Activated gamma-delta T cell treated with anti-CD3 and anti-CD28 coated beads, Interleukin-2, amount 50 U/mL, for 16 hours (primary cell): ENCODE measurements at regions not wholly inside any gene's neighbourhood (a gene's known extent, or its start where the extent isn't known, plus 50 kb on each side); places are given as distances from the start of the nearest gene placed in this dataset.

Experiments used
- DNase-seq: peaks from one replicate; pipeline ENCODE4 v3.0.0-alpha.2; 2020; ENCODE audit warnings: low read depth

DNA sequence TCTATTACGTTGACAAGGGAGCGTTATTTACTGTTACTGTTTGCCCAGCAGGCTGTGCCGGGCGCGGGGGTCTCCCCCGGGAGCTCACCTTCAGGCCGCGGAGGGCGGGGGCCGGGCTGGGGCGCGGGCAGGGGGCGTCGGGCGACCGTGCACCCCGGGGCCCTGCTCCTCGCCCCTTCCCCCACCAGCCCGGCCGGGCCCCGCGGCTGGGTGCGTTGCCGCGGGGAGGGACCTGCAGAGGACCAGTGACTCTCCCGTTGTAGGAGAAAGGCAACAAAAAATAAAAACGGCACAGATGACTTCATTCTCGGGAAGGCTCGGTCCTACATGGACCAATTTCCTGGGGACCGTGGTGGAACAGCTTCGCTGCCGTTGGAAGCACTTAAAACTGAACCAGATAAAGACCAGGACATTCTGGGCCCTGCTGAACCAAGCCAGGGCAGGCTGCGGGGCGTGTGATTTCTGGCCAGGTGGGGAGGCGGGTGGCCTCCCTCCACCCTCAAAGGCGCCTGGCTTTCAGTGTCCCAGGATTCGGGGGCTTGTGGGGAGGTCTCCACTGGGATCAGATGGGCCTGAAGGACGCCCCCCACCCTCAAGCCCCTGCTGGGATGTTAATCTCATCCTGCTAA is 57.4 kb downstream of the IGLL1 start:
- no peak for DNase-seq

DNA sequence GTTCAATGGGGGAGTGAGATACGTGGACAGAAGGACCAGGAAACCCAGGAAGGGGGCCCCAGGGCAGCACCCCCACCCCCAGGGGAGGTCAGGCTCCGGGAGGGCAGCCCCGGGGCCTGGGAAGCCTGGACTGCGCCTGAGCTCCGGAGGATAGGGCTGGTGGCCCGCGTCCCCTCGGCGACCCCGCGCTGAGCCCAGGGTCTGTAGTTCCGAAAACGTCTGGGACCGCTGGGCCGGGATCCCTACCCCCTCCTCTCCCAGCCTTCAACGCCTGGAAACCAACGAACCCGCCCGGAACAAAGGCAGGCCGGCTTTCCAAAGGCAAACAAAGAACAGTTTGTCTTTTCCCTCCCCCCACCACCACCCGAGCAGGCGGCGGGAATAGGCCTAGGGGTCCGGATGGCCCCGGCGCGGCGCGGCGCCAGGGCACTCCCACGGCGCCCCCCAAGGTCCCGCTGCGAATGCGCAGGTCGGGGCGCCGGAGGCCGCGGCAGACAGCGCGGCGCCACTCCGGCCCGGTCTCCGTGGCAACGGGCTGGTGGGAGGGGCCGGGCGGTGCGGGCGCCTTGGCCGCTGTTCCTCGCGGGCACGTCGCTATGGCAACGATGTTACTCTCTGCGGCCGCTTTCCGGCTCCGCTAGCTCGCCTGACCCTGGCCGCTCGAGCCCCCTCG is 58.5 kb downstream of the IGLL1 start:
- DNase-seq, result peak; percentile 45

DNA sequence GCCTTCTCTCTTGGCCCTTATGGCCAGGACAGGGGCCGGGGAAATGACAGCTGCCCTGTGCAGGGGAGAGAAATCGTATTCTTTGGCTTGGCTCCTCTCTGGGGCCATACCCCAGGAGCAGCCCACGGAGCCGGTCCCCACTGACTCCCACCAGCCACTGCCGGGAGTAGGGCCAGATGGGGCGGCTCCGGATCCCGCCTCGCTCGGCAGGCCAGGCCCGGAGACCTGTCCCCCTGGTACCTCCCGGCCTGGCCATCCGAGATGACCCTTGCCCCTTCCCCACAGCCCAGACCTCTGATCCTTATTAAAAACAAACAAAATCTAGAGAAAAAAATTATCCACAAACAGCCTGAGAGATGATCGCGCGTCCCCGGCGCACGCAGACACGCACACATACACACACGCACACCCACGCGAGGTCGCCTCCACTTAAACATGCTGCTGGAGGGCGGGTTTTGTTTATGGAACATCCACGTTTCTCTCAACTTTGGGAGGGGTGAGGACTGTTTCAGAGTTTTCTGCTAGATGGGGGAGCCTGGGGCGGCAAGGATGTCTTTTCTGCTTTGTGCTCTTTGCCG is 59.1 kb downstream of the IGLL1 start:
- no peak for DNase-seq

DNA sequence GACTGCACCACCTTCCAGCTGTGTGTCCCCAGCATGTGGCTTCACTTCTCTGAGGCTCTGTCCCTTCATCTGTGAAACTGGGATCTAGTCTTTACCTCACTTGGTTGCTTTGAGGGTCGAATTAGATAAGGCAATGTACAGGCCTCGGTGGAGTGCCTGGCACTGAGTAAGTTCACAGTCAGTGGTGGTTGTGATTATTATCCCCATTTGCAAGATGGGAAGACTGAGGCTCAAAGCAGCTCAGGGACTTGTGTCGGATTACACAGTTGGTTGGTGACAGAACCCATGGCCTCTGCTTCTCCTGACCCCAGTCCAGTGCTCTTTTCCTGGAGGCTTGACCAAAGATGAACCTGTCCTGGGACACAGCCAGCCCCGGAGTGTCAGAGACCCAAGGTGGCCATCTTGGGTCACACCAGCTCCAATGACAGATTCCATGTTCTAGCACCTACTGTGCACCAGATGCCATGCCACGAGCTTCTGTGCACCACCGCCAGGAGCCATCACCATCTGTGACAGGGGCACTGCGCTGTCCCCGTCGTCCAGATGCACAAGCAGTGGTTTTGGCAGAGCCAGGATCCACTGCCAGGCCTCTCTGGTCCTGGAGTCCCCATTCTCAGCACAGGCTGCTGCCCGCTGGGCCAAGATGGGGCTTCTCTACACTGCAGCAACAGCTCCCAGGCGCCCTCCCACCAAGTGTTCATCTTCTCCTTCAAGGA is 60.5 kb downstream of the IGLL1 start:
- DNase-seq, result no peak

DNA sequence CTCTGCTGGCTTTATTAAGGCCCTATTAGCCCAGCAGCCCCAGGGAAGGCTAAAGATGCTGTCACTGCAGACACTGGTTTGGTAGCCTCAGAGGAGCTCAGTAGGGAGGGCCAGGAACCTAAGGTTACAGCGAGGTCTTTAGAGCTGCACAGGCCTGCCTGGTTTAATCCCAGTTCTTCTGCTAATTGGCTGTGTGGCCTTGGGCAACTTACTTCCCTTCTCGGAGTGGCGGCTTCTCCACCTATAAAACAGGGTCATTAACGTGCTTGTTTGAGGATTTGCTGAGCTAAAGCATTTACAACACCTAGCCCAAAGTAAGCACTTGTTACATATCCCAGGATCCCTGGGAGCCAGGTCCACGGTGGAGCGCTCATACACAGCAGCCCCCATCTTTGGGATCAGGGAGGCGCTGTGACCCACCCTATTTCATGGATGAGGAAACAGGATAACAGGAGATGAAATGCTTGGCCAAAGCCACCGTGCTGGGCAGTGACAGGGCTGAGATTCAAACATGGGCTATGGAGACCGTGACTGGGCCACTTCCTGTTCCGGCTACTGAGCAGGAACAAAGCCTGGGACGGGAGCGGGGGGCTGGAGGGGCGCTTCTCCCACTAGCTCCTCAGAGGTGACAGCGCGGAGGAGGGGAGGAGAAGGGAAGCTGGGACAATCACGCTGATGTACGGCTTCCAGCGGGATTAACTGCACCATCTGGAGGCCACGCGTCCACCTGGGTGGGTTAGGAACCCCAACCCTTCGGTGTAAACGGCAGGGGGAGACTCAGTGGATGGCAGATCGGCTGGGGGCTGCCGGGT is 61.5 kb downstream of the IGLL1 start:
- no peak for DNase-seq

DNA sequence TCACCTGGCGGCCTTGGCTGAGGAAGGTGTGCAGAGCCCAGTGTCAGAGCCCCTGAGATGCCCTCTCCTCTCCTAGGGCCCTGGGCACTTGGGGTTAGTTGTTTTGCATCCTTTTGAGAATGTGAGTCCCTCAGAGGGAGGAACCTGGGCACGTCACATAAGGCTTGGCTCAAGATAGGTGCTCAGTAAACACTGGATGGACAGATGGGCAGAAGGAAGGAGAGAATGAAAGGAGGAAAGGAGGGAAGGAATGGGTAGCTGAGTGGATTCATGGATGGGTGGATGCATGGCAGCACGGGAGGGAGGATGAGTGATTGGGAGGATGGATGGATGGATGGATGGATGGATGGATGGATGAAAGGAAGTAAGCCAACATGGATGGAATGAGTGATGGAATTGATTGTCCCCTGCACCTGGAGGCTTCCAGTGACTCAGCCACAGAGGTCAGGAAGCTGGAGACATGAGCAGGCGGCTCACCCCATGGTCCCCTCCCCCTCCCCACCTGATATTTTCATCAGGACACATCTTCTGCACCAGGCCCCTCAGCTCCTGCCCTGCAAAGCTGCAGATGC is 62.2 kb downstream of the IGLL1 start:
- no peak for DNase-seq

DNA sequence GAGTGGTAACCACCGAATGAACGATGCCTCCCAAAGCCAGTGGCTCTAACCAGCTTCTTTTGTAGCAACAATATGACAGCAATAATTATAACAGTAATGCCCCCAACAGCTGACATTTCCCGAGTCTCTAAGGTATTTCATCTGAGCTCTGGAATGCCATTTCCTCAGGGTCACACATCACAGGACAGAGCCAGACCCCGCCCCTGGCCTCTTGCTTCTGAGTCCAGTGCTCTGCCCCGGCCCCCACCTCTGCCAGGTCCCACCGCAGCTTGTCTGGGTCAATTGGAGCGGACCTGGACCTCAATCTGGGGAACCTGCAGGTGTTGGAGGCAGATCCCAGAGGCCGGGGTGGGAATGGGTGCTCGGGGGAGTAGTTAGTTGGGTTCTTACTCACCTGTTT is 63.8 kb downstream of the IGLL1 start:
- DNase-seq, result no peak

DNA sequence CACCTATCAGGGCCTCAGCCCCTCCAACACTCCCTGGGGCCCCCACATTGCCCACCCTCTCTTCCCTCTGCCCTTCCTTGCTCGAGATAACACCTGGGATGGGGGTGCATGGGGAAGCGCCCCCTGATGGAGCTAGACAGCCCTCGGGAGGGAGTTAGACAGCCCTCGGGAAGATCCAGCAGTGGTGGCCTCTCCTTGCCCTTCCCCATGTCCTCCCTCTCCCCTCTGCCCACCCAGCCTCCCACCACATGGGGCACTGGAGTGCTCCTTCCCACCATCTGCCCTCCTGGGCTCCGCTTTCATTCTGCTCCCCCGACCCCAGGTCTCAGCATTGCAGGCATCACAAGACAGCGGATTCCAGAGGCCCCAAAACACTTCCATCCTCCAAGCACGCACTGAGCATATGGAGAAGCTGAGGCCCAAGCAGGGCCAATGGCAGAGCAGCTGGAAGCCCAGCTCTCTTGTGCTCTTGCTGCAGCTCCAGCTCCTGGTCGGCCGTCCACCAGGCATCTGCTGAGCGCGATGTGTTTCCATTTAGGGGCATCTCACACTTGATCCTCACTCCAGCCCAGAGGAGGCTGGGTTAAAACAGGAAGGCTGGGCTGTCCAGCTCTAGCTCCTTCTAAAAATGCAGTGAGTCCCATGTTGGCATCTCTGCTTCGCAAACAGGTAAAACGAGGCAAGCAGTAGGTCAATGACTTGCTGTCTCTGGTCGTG is 65.6 kb downstream of the IGLL1 start:
- DNase-seq, result no peak

DNA sequence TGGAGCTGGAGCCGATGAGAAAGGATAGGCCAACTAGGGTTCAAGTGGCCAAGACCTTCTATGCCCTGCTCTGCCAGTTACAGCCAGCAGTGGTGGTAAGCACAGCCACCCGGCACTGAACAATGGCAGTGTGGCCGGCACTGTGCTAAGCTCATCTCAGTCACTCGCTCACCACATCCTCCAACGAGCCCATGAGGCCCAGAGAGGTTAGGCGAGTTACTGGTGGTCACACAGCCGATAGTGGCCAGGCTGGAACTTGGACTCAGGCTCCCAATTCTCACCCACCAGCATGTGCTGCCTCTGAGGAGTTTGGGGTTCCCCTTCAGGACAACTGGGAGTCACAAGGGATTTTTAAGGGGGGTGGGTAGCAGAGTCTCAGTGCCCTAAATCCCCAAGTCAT is 66.4 kb downstream of the IGLL1 start:
- DNase-seq, result no peak

DNA sequence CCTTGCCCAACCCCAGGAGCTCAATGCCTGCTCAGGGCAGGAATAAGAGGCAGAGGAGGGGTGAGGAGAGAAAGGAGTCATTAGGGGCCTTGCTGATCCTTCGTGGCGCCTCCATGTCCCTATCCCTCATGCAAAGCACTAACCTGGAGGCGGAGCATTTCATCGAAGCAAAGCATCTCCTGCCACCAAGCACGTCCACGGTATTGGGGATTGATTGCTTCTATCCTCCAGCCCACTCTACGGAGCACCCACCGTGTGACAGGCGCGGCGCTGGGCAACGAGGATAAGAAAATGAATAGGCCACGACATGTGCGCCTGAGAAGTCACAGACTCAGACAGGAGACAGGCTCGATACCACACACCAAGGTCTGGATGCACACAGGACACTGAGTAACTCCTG is 67.0 kb downstream of the IGLL1 start:
- DNase-seq, result no peak

DNA sequence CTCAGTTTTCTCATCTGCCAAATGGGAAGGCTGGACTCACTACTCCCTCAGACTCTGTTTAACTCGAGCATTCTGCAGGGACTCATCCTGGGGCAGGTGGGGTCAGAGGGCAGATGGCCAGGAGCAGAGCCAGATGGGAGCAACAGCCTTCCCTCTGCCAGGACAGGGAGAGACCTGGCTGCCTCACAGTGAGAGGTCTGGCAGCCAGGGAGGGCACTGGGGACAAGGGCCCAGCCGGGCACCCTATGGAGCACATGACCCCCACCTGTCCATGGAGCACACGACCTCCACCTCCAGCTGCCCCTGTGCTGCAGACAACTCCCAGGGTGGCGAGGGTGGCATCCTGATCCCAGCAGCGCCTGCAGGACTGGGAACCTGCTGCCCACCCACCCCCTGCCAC is 67.4 kb downstream of the IGLL1 start:
- no peak for DNase-seq

DNA sequence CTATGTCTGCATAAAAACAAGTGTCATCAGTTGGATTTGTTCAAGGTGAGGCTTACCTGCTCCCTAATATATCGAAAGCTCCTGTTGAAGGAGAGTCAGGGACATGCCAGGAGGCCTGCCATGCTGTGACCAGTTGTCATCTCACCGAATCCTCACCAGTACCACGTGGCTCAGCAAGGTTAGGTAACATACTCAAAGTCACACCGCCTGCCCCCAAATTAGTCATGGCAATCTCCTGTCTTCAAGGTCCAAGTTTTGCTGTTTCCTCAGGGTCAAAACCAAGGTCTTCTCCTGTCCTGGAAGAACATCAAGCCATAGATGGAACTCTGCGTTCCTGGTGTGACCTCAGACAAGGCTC is 67.8 kb downstream of the IGLL1 start:
- DNase-seq, result no peak

DNA sequence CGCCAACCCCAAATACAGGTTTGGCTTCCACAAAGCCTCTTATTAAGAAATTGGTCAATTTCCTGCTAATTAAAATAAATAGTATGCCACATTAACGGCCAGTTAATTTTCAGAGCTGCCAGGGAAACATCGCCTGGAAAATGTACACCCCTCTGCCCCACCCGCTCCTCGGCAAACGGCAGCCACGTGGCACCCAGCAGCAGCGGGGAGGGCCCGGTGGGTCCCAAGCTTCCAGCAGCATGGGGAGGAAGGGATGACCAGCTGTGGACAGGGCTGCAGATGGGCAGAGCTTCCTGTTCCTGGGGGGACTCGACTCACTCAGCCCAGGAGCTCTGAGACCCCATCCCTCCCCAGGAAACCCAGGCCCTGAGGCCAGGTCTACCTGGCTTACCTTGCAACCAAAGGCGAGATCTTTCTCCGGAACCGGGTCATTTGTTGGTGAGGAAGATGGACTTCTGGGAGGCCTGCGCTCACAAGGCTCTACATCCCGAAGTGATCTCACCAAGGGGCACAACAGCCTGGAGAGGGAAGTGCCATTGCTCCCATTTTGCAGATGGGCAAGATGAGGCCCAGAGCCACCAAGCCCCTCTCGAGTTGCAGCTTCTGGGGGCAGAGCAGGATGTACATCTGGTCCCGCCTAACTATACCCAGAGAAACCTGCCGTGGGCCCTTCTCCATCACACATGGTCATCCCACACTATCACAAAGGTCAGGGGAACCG is 68.3 kb downstream of the IGLL1 start:
- DNase-seq, result no peak

DNA sequence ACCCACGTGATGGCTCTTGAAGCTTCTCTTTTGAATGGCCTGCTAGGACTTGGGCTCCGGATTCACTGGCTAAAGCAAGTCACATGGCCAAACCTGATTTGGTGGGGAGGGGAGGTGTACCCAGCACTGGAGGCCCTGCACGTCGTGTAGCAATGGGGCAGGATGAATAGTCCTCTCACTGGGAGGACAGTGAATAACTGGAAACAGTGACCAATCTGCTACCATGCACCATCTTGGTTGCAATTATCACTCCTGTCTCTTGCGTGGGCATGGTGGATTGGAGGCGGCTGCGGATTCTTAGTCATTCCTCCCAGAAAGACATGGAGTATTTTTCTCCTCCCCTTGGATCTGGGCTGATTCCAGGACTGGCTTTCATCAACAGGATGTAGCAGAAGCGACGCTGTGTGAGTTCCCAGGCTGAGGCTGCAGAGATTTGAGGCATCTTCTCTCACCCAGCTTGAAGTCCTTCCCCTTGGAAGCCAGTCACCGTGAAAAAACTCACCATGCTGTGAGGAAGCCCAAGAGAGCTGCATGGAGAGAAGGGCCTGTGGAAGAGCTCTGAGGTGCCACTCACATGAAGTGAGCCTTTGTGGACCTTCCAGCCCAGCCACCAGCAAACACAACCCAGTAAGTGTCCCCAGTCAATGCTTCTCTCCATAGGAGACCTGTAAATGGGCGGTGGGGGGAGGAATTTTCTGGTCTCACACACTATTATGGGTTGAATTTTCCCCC is 70.4 kb downstream of the IGLL1 start:
- DNase-seq, result no peak

DNA sequence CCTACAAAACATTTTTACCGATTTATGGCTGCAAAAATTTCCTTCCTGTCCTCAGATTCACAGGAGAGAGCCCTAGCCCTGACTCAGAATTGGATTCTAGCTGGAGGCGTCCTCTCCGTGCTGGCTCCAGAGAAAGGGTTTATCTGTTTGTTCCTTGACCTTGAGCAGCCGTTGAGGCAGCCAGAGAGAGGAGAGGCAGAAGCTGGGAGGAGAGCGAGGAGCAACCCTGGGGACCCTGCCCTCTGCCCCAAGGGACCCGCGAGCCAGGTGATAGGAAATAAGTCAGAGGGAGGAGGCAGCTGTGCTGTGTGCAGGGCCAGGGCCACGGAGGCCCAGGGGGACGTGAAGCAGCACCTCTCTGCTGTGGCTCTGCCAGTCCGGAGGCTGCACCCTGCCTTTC is 75.6 kb downstream of the IGLL1 start:
- no peak for DNase-seq

DNA sequence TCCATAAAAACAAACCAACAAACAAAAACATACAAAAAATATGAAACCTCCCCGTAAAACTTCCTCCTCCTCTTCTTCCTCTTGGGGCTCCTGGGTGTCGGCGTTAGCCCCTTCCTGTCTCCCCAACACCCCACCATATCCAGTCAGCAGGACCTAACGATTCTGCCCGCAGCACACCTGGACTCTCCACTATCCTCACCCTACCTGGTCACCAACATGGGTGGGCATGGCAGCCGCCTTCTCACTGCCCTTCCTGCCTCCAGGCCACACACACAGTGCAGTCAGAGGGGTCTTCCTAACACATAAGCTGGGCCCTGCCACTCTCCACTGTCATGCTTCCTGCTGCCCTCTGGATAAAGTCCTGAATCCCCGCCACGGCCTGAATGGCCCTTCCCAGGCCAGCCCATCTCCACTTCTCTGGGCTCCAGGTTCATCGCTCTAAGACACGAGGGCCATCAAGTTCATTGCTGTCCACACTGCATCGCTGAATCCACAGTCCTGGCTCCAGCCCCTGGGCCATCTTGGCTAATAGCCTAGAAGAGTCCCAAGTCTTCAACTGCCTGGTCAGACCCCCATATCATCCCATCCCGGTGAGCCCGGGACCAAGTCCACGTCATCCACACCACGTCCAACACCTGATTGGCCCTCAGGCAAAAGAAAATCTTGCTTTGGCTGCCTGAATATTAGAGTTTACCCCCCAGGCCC is 76.2 kb downstream of the IGLL1 start:
- DNase-seq, result no peak

DNA sequence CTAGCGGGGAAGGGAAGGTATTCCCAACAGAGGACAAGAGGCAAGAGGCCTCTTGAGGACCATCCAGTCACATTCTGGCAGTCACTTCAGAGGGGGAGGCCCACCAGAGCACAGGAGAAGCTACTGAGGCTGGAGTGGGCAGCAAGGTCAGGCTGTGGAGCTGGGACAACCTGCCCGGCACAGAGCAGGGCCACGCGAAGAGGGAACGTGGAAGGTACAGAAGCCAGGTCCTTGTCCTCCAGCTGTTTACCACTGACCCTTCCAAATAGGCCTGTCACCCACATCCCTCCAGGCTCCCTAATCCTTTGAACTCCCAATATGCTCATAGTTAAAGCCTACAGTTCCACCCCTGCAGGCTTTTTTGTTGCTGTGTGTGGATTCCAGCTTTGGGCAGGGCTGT is 76.9 kb downstream of the IGLL1 start:
- no peak for DNase-seq

DNA sequence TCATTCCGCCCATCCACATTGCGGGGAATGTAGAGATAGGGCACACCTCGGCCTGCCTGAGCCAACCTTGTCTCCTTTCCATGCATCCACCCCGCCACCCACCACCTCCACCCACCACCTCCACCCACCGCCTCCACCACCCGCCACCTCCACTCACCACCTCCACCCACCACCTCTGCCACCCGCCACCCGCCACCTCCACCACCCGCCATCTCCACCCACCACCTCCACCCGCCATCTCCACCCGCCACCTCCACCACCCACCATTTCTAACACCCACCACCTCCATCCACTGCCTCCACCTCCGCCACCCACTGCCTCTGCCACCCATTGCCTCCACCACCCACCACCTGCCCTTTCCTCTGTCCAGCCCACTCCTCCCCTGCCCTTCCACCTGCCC is 78.4 kb downstream of the IGLL1 start:
- DNase-seq, result no peak

DNA sequence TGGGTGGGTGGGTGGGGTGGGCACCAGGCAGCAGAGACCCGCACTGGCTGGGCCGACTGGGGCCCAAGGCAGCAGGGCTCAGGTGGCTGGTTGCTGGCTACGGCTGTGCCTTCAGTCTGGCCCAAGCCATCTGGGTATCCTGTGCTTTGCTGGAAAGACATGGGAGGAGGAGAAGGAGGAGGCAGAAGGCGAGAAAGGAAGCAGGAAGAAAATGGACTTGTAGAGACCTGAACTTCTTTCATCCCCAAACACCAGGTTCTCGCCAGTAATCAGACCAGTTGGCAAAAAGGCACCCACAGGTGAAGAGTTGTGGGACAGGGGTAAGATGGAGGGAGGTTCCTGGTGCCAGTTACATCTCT is 78.8 kb downstream of the IGLL1 start:
- DNase-seq, result no peak
